ENCODE measurements at regions not wholly inside any gene's neighbourhood (a gene's known extent, or its start where the extent isn't known, plus 50 kb on each side); places are given as distances from the start of the nearest gene placed in this dataset.
"Not testable (repeated sequence)": the region's sequence is repeated elsewhere in the genome, so short reads cannot be mapped to it uniquely, and the experiment has no call there.

DNA sequence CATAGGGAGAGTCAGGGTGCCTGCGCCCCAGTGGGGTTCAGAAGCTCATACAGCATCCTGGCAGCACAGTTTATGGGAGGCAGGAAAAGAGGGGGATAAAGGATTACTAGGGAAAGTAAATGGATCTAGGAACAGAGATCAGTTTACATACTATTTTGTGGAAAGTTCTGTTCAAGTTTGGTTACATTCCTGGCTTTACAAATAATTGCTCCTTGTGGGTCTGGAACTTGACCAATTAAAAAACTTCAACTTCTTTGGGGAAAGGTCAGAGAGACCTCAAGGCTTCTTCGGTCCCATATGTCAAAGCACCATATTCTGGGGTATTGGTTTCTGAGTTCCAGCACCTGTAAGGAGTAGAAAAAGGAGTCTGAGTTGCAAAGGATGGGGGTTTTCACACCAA is 64.1 kb downstream of the ZDHHC19 start:
- no peak for DNase-seq (ENCODE audit: low spot score)

DNA sequence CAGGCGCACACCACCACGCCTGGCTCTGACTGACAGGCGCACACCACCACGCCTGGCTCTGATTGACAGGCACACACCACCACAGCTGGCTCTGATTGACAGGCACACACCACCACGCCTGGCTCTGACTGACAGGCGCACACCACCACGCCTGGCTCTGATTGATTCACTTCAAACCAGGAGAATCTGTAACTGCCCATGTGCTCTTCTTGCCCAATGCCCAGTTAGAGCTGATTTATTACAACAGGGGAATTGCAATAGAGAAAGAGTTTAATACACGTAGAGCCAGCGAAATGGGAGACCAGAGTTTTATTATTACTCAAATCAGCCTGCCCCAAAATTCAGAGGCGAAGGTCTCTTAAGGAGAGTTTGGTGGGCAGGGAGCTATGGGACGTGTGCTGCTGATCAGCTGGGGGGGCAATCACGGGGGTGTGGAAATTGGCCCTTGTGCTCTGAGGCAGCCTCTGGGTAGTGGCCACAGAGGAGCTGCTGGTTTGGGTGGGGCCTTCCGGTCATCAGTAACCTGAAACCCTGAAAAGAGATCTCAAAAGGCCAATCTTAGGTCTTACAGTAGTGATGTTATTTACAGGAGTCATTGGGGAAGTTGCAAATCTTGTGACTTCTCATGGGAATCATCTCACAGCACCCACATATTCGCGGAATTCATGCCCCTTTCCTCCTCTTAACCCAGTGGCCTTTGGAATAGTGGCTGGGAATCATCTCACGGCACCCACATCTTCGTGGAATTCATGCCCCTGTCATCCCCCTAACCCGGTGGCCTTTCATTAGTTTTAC is 63.8 kb upstream of the TFRC start:
- no peak for DNase-seq (ENCODE audit: low spot score)

DNA sequence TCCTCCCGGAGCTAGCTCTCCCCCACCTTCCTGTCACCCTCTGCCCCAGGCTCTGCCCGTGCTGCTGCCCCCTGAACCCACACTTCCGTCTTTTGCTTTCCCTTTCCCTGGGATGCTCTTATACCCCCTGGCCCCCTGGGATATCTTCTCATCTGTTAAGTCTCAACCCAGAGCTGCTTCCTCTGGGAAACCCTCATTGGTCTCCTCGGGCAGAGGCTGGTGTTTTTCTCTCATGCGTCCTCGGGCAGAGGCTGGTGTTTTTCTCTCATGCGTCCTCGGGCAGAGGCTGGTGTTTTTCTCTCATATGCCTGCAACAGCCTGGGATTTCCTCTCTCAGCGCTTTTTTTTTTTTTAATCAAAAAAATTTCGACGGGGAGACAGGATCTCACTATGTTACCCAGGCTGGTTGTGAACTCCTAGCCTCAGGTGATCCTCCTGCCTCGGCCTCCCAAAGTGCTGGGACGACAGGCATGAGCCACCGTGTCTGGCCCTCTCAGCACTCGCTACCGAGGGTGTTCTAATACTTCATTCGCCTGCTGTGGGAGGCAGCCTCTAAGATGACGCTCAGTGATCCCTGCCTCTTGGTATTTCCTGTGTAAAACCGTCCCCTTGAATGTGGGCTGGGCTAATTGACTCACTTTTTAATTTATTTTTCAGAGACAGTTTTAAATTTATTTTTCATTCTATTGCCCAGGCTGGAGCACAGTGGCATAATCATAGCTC is 62.7 kb upstream of the TFRC start:
- DNase-seq (ENCODE audit: low spot score): peak; percentile 89

DNA sequence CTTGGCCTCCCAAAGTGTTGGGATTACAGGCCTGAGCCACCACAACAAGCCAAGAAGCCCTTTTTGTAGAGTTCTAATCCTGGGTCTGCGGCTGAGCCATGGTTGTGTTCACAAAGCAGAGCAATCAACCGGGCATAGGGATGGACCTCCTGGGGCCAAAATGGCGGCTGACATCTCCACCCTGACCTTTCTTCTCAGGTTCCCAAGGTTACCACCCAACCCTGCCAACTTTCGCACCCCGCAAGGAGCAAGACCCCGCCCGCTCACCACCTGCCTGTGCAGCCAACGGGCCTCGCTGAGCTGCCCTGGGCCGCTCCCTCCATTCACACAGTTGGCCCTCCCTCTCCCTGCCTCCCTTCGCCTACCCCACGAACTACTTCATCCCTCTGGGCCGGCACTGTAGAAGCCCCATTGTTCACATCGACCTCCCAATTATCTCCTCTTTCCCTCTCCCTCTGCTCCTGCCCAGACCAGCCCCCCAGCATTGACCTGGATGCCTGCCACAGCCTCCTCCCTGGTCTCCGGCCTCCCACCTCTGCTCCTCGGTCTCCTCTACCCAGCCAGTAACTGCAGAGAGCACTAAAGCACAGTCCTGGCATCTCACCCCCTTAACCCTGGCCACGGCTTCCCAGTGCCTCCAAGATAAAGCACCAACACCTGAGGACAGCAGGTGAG is 62.0 kb upstream of the TFRC start:
- DNase-seq (ENCODE audit: low spot score): no peak

DNA sequence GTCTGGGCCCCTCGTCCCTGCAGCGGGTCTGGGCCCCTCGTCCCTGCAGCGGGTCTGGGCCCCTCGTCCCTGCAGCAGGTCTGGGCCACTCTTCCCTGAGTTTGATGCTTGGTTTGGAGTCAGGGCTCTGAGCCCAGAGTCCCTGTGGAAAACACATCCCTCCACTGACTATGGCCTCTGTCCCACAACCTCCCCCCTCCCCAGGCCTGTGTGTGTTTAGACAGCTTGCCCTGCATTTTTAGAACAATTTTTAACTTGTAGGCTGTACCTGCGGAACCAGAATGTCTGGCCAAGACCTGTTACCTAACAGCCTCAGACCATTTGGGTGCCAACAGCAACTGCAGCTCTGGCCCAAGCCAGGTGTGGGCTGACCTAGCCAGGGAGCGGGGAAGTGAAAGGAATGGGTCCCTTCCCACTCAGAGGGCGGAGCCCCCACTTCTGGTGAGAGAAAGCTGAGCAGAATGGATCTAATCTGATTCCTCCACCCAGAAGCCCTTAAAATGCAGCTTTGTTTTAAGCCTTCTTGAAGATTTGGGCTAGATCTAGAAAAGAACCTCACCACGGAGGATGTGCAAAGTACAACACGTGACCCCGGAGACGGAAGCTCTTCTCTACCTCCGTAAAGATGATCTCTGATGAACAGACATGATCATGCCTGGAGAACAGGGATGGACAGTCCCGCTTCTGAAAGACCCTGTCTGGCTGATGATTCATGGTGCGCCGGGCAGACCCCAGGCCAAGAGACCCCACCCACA is 60.5 kb upstream of the TFRC start:
- DNase-seq (ENCODE audit: low spot score): no peak

DNA sequence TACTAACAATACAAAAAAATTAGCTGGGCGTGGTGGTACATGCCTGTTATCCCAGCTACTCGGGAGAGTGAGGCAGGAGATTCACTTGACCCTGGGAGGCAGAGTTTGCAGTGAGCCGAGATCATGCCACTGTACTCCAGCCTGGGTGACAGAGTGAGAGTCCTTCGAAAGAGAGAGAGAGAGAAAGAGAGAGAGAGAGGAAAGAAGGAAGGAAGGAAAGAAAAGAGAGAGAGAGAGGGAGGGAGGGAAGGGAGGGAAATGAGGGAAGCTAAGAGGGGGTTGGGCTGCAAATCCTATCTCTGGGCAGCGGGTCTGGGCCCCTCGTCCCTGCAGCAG is 59.9 kb upstream of the TFRC start:
- DNase-seq (ENCODE audit: low spot score): no peak

DNA sequence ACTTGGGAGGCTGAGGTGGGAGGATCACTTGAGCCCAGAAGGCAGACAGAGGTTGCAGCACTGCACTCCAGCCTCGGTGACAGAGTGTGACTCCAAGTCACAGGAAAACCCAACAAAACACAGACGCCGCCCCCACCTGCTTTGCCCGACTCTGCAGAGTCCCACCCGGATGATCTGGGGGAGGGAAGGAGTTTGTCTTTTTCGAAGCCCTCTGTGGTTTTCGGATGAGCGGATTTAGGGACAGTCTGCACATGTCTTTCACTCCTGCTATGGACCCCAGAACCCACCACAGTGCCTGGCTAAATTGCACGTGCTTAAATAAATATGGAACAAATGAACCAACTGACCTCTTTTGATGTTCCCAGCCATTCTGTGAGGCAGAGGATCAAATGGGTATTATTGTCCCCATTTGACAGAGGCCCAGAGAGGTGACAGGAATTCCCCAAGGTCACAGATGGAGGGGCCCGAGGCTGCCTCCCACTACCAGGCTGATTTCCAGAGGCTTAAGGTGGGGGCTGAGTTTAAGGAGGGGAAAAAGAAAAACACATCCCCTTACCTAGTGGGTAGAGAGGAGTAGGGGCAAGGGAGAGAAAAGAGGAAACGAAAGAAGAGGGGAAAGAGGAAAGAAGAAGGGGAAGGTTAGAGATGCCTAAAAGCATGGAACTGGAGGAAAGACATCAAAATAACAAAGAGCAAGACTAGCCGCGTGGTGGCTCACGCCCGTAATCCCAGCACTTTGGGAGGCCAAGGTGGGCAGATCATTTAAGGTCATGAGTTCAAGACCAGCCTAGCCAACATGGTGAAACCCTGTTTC is 59.4 kb upstream of the TFRC start:
- DNase-seq (ENCODE audit: low spot score): no peak

DNA sequence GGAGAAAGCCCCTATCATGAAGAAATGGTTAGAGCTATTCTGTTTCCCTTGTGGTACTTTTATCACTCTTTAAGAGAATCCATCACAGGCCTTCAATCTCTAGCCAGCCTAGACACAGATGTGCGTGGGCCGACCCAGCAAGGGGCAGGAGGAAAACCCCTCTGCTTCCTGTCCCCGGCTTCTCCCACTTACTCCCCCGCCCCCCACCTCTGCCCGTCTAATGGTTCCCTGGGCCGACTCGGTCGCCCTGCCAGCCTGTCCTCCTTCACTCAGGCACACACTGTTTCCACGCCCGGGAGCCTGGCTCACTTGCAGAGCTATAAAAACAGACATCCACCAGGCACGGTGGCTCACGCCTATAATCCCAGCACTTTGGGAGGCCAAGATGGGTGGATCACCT is 58.3 kb upstream of the TFRC start:
- DNase-seq (ENCODE audit: low spot score): no peak

DNA sequence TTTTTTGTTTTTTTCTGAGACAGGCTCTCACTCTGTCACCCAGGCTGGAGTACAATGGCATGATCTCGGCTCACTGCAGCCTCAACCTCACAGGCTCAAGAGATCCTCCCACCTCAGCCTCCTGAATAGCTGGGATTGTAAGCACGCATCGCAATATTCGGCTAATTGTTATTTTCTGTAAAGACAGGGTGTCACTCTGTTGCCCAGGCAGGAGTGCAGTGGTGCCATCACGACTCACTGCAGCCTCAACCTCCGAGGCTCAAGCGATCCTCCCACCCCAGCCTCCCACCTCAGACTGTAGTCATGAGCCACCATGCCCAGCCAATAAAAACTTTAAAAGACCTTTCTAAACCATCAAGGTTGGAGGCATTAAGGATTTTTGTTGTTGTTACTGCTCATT is 57.4 kb upstream of the TFRC start:
- DNase-seq (ENCODE audit: low spot score): no peak

DNA sequence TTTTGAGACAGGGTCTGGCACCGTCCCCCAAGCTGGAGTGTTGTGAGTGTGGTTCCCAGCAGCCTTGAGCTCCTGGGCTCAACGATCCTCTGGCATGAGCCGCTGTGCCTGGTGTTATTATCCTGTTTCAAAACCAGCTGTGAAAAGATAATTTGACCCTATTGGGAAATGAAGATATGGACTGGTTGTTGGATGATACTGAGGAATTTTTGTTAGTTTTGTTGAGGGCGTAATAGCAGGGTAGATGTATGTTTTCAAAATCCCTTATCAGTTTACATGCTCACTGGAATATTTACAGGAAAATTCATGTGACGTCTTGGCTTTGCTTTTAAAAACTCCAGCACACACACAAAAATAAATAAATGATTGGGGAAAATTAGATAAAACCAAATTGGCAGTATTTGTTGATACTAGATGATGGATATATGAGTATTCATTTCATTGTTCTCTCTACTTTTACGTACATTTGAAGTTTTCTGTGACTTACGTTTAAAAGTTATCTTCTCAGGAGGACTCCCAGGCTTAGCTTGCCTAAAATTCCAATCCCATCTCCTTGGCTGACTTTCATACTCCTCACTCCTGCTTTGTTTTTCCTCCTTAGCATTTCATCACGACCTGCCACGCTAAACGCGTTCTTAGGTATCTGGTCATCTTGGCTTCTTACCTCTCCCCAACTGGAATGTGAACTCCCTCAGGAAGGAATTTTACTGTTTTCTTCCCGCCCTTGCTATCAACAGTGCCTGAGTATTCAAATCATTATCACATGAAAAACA is 56.8 kb upstream of the TFRC start:
- peak; percentile 68 for DNase-seq (ENCODE audit: low spot score)

DNA sequence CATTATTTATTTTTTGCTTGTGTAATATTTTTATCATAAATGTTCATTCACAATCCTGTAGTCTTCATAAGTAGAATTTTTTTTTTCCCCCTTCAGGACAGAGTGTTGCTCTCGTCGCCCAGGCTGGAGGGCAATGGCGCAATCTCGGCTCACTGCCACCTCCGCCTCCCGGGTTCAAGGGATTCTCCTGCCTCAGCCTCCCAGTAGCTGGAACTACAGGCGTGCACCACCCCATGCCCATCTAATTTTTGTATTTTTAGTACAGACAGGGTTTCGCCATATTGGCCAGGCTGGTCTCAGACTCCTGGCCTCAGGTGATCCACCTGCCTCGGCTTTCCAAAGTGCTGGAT is 54.7 kb upstream of the TFRC start:
- not testable (repeated sequence) for DNase-seq (ENCODE audit: low spot score)

DNA sequence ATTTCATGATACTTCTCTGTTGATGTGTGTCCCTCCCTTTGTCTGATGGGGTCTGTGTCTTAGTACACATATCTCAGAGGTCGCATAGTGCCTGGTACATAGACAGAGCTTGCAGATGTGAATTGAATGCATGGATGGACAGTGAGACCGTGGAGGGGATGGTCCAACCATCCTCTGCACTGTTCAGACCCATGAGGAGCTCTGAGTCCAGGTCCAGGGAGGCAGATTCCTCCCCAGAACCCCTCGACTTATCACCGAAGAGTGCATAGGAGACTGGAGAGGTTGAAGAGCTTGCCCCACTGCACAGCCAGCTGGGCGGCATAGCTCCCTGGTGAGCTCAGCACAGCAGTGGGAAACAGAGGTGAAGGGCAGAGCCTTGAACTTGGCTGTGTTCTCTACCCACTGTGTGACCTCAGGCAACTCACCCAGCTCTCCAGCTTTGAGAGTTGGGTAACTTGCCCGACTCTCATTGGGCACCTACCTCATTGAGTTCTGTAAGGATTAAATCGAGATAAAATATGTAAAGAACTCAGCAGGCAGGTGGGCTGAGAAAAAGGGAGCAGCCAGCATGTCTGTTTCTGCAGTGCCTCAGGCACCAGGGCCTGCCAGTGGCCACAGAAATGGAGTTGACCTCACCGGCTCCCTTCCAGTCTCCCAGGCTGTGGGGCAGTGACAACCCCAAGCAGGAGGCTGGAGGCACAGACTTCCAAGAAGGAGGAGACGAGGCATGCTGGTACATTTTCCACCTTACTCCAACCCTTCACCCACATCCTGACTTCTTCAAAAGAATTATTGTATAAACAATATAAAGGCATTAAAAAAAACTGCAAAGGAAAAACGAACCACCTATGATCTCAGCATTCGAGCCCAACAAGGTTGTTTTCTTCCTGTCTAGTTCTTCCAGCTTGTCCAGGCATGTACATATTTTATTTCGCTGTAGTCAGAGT is 54.1 kb upstream of the TFRC start:
- DNase-seq (ENCODE audit: low spot score): no peak

DNA sequence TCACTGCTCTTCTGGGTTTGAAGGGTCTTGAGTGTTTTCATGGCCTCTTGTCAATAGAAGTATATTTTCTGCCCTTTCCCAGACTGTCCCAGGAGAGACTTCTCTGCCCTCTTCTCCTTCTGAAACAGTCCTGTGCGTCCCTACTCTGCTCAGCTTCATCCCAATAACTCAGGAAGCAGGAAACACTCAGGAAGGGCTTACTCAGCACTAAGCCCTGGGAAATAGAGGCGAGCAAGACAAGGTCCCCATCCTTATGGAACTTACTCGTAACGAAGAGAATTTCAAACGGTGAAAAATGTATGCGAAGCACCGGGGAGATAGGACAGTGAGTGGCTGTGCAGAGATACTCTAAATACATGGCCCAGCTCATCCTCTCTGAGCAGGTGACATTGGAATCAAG is 52.8 kb upstream of the TFRC start:
- DNase-seq (ENCODE audit: low spot score): no peak

DNA sequence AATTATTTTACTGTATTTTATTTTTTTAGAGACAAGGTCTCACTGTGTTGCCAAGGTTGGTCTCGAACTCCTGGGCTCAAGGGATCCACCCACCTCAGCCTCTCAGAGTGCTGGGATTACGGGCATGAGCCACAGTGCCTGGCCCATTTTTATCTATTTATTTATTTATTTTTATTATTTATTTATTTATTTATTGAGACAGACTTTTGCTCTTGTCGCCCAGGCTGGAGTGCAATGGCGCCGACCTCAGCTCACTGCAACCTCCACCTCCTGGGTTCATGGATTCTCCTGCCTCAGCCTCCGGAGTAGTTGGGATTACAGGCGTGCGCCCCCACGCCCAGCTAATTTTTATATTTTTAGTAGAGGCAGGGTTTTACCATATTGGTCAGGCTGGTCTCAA is 52.0 kb upstream of the TFRC start:
- DNase-seq (ENCODE audit: low spot score): not testable (repeated sequence)

DNA sequence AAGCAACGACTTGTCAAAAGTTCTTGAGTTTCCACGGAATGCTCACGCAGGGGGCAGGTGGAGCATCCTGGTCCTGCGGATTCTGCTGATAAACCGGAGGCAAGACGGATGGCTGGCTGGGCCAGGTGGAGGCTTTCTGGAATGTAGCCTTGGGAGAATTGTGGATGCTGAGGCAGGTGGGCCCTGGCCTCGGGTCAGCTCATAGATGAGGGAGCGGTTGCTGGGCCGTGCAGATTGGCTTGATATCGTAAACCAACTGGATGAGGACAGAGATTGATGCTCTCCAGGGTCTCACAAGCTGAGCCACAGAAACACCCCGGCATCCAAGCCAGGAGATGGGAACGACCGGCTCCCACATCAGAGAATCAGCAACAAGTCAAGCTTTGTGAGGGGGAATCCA is 50.0 kb upstream of the TFRC start:
- DNase-seq (ENCODE audit: low spot score): no peak
